Activated CD4-positive, alpha-beta T cell treated with anti-CD3 and anti-CD28 coated beads, Interleukin-2, amount 50 U/mL, for 16 hours (primary cell): ENCODE measurements at regions not wholly inside any gene's neighbourhood (a gene's known extent, or its start where the extent isn't known, plus 50 kb on each side); places are given as distances from the start of the nearest gene placed in this dataset.

Experiments used
- DNase-seq: peaks from one replicate; pipeline ENCODE4 v3.0.0-alpha.2; 2020

DNA sequence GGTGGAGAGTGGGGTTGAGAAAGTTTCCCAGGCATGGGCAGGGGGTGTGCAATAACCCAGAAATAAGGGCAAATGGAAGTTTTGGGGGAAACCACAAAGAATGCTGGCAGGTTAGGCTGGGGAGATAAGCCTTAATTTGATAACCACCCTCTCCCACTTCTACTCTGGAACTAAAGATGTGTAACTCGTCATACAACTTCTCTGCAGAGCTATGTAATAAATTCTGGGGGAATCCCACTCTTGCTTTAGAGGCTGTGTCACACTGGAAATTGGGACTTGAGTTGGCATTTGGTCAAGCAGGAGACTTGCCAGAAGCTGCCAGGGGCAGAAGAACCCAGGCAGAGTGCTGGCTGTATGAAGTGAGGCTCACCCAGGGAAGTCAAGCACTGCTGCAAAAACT lies 170.9 kb upstream of the CPEB2 start:
- DNase-seq, result no peak

DNA sequence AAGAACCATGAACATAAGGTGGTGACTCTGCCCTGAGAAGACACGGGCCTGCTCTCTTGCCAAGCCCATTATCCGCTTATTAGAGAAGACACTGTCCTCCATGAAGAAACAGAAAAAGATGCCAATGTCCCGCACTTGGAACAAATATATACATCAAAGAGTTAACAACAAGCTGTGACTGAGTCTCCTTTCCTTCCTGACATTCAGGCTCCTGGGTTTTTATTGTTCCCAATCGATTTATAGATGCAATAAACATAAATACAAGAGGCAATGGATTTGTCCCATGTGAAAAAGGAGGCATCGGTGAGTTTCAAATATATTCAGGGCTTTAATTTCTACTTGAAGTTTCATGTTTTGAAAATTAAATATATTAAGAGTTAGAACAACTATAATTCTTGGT lies 169.2 kb upstream of the CPEB2 start:
- DNase-seq, result no peak

DNA sequence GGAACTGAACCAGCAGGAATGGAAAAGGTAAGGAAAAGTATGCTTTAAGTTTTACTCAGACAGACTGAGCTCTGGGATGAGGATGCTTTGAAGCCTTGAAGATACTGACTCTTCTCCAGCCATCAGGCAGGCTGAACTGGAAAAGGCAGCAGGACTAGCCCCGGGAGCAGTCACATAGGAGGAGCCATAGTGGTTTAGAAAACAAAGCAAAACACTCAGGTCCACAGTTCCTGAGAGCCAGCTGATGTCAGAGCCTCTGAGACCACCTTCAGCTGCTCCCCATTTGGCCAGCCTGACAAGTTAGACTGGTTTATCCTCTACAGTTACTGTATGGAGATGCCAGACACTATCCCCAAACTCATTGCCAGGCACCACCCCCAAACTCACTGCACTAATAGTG lies 167.9 kb upstream of the CPEB2 start:
- DNase-seq, result no peak

DNA sequence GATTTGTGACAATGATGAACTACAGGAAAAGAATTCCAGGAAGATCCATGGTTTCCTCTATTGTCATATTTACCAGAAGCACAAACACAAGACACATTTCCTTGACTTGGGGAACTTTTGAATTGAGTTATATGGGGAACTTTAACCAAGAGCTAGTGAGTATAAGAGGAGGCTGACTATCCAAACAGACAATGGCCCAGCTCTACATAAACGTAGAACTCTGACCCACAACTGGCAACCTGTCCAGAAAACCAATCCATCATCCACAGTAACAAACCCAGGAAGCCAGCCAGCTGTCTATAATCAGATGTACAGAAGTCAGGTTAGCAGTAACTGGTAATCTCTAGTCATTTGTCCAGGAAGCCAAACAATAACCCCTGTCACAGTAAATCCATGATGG lies 167.0 kb upstream of the CPEB2 start:
- no peak for DNase-seq

DNA sequence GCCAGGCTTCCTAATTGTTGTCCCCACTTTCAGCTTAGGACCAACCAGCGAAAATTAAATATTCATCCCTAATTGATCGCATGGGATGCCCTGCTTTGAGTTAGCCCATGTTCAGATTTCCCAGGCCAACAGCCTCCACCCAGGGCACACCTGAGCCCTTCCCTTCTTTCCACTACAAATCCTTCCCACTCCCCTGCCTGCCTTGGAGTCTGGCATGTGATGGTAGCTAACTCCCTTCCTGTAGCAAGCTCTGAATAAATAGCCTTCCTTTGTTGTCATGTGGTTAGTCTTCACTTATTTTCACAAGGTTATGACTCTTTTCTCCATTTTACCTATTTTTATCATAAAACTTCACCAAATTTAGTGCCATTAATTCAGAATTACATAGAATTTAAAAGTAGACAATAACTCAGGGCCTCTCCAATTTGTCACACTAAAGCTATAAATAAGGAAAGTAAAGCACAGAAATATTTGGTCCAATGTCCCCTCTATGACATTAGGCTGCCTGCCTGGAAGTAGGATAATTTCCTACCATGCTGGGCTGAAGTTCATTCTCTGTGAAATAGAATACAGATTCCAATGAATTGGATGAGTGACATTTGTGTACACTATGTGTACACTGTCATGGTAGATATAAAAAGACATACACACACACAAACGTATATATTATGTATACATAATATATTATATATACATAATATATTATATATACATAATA lies 166.4 kb upstream of the CPEB2 start:
- no peak for DNase-seq

DNA sequence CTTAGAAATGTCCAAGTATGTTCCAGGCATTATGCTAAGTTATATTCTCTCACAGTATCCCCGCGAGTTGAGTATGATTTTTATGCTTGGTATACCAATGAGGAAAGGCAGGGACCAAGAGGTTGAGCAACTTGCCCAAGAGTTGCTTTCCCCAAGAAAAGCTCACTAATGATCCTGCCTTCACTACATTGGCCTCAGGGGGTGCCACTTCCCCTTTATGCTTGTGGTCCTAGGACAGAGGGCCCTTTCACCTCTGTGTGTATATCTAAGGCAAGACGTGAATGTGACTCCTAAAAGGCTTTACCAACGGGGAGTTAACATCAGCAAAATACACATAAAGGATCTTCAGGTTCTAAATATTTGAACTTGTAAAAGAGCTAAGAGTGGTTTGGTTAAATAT lies 164.4 kb upstream of the CPEB2 start:
- no peak for DNase-seq

DNA sequence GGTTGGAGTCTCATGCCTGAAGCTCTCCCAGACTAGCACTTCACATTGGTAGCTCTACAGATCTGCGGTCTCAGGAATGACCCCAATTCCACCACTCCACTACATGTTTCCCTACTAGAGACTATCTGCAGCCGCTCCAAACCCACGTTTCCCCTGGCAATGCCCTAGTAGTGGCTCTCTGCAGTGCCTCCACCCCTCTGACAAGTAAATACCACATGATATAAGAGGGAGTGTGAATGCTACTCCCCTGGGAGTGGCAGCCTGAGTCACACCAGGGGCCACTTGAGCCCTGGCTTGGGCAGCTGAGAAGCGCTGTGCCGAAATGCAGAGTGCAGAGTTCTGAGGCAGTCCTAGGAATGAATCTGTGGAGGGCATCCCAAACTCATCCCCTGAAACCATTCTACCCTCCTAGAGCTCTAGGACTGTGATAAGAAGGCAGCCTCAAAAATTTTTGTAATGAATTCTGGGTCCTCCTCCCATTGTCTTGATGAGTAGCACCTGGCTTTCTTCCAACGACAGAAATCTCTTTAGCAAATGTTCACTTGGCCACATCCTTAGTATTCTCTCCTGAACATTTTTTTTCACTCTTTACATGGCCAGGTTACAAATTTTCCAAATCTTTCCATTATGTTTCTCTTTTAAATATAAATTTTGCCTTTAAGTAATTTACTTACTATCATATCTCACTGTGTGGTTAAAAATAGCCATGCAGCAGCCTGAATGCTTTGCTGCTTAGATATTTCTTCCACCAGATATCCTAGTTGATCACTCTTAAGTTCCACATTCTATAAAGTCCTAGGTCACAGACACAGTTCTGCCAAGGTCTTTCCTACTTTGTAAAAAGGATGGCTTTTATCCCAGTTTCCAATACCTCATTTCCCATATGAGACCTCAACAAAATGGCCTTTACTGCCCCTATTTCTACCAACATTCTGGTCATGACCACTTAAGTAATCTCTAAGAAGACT lies 160.2 kb upstream of the CPEB2 start:
- no peak for DNase-seq

DNA sequence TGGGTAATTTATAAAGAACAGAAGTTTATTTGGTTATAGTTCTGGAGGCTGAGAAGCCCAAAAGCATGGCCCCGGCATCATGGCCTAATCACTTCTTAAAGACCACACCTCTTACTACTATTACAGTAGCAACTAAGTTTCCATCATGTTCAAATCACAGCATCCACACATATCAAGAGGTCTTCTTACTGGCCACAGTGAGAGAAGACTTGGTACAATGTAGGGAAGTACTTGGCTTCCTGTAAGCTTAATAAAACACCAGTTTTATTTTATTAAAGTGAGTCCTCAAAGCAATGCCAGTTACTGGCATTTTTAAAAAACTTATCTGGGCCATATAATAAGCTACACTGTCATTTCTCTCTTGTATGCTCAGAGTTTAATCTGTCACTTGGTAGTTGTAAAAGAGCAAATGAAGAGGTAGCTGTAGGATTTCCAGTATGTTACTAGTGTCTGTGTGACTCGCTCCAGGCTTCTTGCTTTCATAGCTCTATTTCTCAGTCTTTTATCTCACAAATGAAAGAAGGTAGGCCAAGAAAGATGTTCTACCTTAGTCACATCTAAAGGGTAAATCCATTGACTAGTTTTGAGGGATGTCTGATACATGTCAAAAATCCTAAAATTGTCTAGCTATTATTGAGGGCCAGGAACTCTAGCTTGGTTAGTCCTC lies 159.2 kb upstream of the CPEB2 start:
- DNase-seq, result no peak

DNA sequence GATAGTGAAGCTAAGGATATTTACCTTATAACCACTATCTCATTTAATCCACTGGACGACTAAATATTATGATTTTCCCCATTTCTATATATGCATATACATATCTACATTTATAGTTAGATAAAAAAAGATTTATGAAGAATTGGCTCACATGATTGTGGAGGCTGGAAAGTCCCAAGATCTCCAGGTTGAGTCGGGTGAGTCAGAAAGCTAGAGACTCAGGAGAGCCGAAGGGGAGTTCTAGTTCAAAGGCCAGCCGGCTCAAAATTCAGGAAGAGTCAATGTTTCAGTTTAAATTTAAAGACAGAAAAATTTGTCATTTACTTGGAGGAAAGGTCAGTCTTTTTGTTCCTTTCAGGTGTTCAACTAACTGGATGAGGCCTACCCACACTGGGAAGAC lies 158.2 kb upstream of the CPEB2 start:
- DNase-seq, result no peak

DNA sequence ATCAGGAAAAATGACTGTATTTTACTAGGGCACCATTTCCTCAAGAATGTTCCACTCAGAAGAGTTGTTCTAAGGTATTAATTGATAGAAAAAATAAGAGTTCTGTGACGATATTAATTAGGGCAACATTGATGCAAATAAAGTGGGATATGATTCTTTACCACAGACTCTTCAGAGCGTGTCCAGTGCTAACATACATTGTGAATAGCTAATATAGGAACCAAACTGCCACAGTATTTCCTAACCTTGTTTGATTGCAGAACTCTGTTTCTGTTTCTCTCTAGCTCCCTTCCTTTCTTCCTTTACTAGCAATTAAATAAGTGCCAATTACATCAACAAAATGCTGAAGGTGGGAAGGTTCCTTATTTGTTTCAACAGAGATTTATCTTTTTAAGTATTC lies 154.1 kb upstream of the CPEB2 start:
- no peak for DNase-seq

DNA sequence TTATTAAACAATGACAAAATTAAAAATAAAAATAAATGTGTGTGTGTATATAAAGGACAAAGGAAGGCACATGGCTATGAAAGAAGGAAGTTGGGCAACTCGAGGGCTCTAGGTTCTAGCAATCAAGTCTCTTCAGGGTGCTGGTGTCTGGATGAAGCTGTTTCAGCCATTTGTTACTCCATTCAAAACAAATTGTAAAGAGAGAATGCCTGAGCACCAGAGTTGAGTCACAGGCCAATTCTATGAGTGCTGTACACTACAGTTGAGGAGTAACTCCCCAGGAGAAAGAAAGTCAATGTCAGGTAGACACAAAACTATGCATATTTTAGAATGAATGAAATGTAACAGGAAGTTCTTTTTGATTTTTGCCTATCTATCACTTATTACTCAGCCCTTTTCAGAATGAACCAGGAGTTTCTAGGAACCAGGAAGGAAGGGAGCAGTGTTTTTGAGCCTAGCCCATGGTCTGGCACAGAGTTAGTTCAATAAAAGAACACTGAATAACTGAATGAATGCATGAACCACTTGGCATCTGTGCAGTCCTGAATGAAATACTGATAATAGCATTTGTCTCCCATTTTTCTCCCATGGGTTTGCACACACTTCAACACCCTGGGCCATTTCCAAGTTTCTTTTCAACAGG lies 151.7 kb upstream of the CPEB2 start:
- peak; percentile 9 for DNase-seq

DNA sequence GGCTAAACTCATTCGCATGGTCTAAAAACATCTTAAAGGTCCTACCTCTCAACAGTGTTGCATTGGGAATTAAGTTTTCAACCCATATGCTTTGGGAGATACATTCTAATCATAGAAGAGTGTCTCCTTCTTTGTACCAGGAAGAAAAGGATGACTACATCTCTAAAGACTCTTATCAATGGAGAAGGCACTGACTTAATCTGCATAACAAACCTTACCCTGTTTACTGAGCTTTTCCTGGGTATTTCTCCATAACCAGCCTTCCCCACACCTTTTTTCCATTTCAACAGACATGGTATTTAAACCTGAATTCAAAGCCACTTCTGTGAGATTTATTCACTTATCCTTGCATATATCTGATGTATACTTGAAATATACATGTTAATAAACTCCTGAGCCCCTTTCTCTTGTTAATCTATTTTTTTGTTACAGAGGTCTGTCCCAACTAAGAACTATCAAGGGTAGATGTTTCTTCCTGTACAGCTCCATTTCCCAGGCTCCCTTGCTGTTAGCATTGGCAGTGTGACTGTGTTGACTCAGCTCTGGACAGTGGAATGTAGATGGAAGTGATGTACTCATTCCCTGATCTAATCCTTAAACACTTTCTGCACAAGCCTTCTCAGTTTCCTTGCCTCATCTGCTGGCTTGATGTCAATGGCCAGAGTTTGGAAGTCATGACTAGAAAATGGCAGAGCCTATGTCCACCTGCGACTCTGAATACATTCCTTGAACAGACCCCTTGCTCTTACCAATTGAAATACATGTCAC lies 148.9 kb upstream of the CPEB2 start:
- DNase-seq, result no peak

DNA sequence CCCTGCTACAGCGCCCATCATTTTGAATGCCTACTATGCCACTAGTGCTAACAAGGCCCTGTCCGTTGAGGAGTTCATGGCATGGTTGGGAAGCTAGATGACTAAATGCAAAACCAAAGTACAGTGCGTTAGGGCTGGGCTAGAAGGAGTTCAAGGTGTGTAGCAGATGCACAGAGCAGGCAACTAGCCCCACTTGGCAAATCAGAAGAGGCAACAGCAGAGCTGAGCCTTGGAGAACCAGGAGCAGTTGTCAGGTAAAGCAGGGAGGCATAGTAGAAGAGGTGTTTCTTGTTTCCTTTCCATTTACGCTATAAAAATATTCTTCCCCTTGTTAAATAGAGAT lies 146.6 kb upstream of the CPEB2 start:
- DNase-seq, result no peak

DNA sequence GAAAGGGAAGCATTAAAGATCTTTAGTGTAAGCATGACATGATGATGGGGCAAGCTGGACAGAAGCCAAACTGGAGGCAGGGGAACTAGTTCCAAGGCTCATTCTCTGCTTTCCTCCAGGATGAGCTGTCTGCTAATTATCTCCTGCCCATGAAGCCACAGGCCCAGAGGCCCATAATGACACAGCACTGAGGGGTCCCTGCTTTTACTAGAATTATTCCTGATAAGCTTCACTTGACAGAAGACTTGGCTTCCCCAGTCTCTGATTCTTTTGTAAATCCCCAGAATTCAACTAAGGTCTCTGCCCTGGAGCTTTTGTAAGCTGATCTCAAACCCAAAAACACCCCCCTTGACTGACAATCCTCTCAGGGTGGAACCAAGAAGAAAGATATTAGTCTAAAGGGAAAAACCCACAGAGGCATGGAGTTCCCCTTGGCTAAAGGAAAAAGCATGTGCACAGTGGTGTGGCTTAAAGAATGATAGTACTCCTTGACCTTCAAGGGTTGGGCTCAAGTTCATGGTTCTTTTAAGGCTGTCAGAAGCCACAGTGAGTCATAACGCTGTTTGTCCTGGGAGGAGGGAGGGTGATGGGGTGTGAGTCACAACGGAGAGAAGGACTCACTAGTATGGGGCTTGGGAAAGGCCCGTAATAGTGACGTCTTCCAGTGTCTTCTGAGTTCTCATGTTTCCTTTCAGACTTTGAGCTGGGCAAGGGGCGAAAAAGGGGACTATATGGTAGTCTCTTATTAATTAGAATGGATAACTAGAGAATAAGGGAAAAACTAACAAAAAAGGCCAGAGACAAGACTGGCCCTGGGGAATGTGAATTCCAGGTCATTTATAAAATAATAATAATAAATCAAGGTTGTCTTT lies 146.0 kb upstream of the CPEB2 start:
- DNase-seq, result peak; percentile 87

DNA sequence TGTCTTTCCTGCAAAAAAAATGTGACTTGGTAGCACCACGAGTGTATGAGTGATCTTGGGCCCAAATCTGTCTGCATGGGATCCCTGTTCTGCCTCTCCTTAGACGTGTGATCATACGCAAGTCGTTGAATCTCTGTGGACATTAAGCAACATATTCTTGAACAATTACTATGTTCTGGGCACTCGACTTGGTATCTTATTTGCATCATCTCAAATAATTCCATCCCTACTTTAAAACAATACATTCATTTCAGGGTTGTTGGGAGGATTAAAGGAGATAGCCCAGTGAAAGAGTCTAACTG lies 145.4 kb upstream of the CPEB2 start:
- DNase-seq, result no peak

DNA sequence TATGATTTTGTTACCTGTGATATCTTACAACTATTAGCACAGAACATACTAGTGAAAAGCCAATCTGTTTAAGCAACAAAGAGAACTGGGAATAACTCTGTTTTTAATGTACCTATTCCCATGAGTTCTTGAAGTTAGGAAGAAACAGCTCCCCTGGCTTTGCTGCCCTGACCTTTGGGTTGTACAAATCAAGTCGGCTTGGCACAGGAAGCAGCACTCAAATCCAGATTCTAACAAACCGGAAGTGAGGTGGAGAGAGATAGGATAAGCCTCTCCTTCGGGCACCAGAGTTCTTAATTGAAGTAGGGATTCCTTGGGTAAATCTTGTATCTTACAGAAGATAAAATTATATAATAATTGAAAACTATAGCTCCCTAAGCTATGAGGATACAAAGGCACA lies 144.8 kb upstream of the CPEB2 start:
- no peak for DNase-seq

DNA sequence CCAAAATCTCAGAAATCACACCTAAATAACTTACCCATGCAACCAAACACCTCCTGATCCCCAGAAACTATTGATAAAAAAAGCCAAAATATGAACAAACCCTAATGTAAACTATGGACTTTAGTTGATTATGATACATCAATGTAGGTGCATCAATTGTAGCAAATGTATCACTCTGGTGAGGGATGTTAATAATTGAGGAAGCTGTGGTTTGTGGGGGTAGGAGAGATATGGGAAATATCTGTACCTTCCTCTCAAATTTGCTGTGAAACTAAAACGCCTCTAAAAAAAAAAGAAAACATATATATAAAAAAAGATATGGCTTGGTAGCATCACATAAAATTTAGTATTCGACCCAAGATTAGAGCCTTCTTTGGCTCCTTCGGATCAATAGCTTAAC lies 144.3 kb upstream of the CPEB2 start:
- no peak for DNase-seq

DNA sequence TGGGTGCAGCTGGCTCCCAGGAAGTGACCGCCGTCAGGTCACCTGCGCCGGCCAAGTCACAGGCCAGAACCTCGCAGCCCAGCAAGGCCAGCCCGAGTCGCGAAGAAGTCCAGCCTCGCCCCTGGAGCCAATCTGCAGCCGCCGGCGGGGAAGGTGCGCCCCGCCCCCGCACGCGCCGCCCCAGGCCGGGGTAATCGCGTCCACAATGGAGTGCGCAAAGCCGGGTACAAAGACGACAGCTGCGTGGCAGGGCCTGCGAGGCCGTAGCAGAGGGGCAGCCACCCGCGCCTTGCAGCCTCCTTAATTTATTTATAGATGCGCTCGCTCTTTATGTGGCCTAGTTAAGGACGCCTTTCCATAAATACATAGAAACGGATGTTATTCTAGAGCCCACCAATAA lies 139.4 kb upstream of the CPEB2 start:
- DNase-seq, result no peak

DNA sequence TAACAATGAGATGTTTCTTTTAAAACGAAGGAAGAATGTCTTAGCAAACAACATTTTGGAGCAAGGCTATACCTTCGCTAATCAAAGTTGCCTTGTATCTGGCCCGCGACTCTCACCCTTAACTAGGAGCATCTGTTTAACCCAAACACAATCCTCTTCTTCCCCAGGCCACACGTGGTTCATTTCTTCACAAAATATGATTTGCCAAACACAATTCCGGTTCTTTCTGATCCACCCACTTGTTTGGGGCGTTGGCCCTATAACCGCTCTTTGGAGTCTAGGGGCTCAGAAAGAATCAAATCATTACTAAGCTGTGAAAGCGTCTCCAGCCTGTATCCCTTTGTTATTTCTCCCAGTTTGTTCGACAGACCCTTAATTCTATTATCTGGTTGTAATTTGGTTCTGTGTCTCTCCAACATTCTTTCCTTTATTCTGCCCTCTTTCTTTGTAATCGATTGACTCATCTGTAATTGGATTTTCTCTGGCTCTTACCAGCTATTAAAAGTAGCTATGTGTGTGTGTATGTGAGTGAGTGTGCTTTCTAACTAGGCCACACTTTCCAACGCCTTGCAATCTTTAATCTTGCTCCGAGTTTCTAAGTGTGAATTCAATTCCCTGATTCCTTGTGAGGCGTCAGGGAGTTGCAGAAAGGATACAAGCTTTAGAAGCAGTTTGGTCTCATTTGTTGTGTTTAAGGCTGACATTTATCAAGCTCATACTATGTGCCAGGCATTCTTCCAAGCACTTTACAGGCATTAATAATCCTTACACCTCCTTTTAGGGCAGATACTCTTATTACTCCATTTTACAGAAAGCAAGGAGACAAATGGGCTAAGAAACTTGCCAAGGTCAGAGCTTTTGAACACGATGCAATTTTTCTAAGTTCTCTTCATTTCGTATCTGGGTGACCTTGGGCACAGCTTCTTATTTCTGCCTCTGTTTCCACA lies 138.6 kb upstream of the CPEB2 start:
- DNase-seq, result no peak

DNA sequence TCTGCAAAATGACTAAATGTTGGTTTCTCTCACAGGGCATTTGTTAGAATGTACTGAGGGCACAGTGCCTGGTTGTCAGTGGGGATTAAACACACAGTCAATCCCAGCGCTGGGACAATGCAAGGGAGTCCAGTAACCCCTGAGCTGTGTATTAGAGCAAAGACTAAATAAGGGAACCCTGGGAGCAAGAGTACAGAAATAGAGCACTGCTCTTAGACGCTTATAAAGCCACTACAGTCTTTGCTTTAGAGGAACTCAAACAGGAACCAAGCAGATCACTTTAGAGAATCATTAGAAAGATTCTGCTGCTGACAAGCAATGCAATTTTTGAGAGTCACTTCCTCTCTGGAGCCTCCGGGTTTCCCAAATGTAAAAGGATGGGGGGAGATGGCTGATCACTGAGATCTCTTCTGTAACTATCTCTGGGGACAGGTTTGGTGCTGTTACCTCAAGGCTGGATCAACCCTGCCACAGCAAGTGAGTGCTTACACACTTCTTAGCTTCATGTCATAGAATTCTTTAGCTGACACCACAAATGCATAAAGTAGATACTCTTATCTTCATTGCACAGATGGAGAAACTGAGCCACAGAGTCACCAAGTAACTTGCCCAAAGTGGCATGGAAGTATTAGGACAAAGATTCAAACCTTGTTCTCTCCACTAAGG lies 137.8 kb upstream of the CPEB2 start:
- no peak for DNase-seq
